GM21367 (cell line): ENCODE measurements at regions not wholly inside any gene's neighbourhood (a gene's known extent, or its start where the extent isn't known, plus 50 kb on each side); places are given as distances from the start of the nearest gene placed in this dataset.
"Not testable (repeated sequence)": the region's sequence is repeated elsewhere in the genome, so short reads cannot be mapped to it uniquely, and the experiment has no call there.

Source experiments
- ATAC-seq: cut with Tn5 transposase; IDR thresholded peaks from one replicate; pipeline ENCODE4 v1.9.1; 2021; ENCODE audit not compliant: unreplicated experiment

- ATAC-seq, result no peak
Observed at GRCh38 chr6:67881706-67882065, 753.4 kb upstream of the ADGRB3 start.

GRCh38 chr6:67880939-67881705 is 754.0 kb upstream of the ADGRB3 start:
- ATAC-seq, result no peak

- ATAC-seq, result not testable (repeated sequence)
Observed at GRCh38 chr6:67880343-67880742, 754.7 kb upstream of the ADGRB3 start.

GRCh38 chr6:67879928-67880327 is 755.2 kb upstream of the ADGRB3 start:
- not testable (repeated sequence) for ATAC-seq

GRCh38 chr6:67879105-67879904 is 755.8 kb upstream of the ADGRB3 start:
- not testable (repeated sequence) for ATAC-seq

GRCh38 chr6:67878216-67878615 is 756.9 kb upstream of the ADGRB3 start:
- ATAC-seq, result not testable (repeated sequence)

GRCh38 chr6:67877288-67877687 is 757.8 kb upstream of the ADGRB3 start:
- no peak for ATAC-seq

GRCh38 chr6:67875877-67876383 is 759.2 kb upstream of the ADGRB3 start:
- no peak for ATAC-seq

- no peak for ATAC-seq
Observed at GRCh38 chr6:67870321-67870720, 764.8 kb upstream of the ADGRB3 start.

GRCh38 chr6:67863346-67863745 is 771.7 kb upstream of the ADGRB3 start:
- no peak for ATAC-seq

GRCh38 chr6:67854098-67854497 is 781.0 kb upstream of the ADGRB3 start:
- no peak for ATAC-seq

- no peak for ATAC-seq
Observed at GRCh38 chr6:67839818-67840217, 795.3 kb upstream of the ADGRB3 start.

GRCh38 chr6:67825201-67825895 is 809.7 kb upstream of the ADGRB3 start:
- no peak for ATAC-seq

- no peak for ATAC-seq
Observed at GRCh38 chr6:67818322-67818721, 816.8 kb upstream of the ADGRB3 start.

- ATAC-seq, result no peak
Observed at GRCh38 chr6:67815623-67816022, 819.5 kb upstream of the ADGRB3 start.

- no peak for ATAC-seq
Observed at GRCh38 chr6:67814262-67814661, 820.8 kb upstream of the ADGRB3 start.

- ATAC-seq, result no peak
Observed at GRCh38 chr6:67812693-67813092, 822.4 kb upstream of the ADGRB3 start.

- ATAC-seq, result no peak
Observed at GRCh38 chr6:67812125-67812524, 823.0 kb upstream of the ADGRB3 start.

GRCh38 chr6:67811239-67812037 is 823.6 kb upstream of the ADGRB3 start:
- ATAC-seq, result no peak

- ATAC-seq, result not testable (repeated sequence)
Observed at GRCh38 chr6:67804808-67805207, 830.3 kb upstream of the ADGRB3 start.

- ATAC-seq, result no peak
Observed at GRCh38 chr6:67802771-67803170, 832.3 kb upstream of the ADGRB3 start.
